ENCODE measurements at regions not wholly inside any gene's neighbourhood (a gene's known extent, or its start where the extent isn't known, plus 50 kb on each side); places are given as distances from the start of the nearest gene placed in this dataset.
"Not testable (repeated sequence)": the region's sequence is repeated elsewhere in the genome, so short reads cannot be mapped to it uniquely, and the experiment has no call there.

DNA sequence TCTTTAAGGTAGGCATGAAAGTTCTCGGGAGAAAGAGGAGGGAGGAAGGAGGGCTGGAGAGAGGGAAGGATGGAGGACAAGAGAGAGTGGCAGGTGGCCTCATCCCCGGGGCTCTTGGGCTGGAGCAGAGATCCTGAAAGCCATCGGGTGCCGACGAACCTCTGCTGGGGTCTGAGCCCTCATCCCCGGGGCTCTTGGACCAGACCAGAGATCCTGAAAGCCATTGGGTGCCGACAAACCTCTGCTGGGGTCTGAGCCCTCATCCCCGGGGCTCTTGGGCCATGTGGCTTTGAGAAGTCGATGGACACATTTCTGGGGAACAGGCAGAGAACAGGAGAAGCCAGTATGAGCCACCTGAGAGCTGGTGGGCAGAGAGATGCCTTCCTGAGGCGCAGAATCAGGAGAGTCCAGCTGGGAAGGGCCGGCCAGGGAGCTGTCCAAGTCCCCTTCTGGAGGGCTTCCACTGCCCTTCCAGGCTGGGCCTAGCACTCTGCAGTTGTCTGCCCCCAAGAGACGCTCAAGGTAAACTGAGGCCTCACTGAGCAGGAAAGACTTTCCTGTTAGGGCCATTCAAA lies 1398.1 kb downstream of the BRD1 start:
- DNase-seq (ENCODE audit: low read depth in 2 of 3, low spot score in 2 of 3), result no peak

DNA sequence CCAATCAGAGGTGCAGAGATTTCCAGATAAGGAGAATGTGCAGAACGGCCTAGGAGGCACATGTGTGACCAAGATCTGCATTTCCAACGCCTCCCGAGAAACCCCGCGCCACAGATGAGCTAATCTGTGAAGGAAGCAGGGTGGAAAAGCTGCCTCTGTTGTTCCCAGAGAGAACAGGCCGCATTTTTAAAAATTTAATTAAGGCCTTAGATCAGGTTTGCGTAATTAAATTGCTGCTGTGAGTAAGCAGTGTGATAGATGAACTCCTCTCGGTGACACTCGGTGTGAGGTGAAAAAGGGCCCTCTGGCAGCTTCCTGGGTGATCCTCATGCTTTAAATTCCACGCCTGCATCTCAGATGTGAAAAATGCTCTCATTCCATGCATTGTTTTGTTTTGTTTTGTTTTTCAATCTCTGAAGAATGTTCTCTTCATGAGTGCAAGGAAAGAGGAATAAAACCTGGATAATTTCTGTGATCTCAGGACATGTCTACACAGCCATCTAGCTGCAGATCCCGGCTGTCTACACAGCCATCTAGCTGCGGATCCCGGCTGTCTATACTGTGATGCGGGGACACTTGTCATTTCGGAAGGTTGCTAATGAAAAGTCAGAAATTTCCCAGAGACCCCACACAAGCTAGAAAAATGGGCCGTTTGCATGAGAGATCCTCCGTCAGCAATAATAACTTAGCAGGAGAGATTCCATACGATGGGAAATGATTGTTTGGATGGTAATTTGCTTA lies 1398.9 kb downstream of the BRD1 start:
- no peak for DNase-seq (ENCODE audit: low read depth in 2 of 3, low spot score in 2 of 3)

DNA sequence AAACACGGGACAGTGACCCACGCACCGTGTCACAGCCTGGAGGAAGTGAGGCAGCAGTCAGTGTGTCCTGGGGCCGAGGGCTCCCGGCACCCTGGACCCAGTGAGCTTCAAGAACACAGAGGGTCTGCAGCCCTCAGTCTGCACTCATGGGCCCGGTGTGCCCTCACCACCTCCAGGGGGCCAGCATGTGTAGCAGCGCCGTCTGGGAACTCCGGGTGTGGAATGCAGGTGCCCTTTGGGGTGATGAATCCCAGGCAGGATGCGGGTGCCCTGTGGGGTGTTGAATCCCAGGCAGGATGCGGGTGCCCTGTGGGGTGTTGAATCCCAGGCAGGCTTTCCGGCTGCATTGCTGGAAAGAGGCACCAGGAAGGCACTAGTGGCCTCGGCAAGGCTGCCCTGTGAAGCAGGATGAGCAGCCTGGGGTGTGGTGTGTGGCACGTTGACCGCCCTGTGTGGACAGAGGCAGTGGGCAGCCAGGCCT lies 1399.9 kb downstream of the BRD1 start:
- no peak for DNase-seq (ENCODE audit: low read depth in 2 of 3, low spot score in 2 of 3)

DNA sequence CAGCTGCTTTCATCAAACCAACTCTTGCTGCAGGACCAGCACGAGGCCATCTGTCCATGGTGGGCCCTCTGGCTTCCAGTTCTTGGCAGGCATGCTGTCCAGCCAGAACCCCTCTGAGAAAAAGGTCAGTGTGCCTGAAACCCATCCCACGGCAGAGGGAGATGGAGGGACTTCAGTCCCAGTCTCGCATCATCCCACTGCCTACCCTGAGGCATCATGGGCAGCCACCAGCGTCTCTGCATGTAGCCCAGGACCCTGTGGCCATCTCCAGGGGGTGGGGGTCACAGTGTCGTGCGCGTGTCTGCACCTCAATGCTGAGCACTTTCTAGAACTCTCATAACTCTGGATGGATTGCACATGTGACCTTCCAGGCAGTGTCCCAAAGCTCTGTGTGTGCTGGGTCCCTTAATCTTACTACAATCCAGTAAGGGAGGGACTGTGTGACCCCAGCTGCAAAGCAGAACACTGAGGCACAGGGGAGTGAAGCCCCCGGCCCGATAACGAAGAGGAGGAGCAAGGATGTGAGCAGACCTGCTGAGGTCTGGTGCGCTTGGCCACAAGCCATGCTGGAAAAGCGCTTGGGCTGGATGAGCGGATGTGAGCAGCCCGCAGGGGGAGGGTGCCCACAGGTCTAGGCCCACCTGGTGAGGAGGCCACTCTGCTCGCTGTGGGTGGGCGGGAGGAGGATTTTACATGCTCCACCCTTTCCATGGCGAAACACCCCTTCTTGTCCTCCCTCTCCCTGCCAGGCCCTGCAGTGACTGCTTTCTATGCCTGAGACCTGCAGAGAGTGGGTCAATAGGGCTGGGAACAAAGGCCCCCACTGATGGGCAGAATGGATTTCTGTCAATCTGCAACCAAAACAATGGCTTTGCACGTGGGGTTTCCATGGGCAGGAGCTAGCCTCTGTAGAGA lies 1401.0 kb downstream of the BRD1 start:
- DNase-seq (ENCODE audit: low read depth in 2 of 3, low spot score in 2 of 3), result no peak

DNA sequence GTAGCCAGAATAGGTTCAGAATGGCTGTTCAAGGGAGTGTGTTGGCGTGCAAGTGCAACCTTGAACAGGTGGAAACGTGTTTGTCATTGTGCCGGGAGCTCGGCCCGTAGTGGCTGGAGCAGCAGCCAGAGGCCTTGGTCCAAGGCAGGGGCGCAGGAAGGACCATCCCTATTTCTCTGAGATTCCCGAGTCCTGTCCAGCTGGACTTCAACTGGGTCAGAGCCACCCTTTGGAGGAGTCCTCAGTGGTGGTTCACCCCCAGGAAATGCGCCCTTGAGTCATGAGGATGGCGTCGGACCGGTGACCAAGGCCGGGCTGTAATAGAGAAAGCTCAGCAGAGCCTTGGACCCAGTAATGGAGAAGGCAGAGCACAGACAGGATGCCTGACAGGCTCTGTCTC lies 1402.0 kb downstream of the BRD1 start:
- no peak for DNase-seq (ENCODE audit: low read depth in 2 of 3, low spot score in 2 of 3)

DNA sequence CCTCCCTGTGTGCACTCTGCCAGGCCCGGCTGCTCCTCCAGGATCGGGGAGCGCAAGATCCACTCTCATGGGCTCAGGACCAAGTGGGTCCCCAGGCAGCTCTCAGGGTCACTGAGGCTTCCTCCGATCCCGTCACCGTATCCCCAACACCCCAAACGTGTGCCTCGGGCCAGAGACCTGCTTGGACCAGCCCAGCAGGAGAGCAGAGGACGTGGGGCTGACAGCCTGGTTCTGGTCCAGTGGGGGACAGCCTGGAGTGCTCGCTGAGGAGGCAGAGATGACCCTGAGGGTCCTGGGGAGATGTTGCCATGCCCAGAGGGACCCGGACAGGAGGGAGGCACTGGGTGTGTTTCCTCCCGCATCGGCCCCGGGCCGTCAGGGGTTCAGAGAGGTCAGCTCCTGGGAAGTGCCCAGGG lies 1402.6 kb downstream of the BRD1 start:
- DNase-seq (ENCODE audit: low read depth in 2 of 3, low spot score in 2 of 3), result no peak

DNA sequence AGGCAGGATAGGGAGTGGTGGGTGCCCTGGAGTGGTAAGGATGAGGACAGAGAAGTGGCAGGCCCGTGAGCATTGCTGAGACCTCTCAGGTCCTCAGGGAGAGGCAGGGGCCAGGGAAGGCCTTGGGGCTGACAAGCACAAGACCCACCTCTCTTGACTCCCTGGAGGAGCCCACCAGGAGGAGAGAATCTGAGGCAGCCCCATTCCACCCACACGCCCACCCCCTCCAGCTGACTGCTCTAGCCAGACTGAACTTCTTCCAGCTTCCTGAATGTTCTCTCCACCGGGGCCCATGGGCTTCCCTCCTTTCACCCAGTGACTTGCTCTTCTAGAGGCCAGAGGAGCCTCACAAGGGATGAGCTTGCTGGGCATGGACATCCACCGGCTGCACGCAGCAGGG lies 1403.0 kb downstream of the BRD1 start:
- DNase-seq (ENCODE audit: low read depth in 2 of 3, low spot score in 2 of 3), result no peak

DNA sequence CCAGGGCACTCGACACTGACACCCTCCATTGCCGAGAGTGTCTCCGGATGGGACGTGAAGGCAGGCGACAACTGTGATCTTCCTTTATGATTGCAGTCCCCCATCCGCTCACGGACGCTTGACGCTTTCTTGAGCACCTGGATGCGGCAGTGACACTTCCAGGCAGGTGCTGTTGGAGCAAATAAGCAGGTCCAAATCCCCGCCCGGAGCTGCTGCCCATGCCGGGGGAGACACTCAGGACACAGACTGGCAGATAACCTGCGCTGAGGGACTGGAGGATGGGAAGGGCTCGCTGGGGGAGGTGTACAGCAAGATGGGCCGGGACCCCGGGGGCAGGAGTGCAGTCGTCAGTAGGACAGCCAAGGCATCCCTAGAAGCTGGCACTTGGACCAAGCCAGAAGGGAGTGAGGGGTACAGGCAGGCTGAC lies 1403.5 kb downstream of the BRD1 start:
- no peak for DNase-seq (ENCODE audit: low read depth in 2 of 3, low spot score in 2 of 3)

DNA sequence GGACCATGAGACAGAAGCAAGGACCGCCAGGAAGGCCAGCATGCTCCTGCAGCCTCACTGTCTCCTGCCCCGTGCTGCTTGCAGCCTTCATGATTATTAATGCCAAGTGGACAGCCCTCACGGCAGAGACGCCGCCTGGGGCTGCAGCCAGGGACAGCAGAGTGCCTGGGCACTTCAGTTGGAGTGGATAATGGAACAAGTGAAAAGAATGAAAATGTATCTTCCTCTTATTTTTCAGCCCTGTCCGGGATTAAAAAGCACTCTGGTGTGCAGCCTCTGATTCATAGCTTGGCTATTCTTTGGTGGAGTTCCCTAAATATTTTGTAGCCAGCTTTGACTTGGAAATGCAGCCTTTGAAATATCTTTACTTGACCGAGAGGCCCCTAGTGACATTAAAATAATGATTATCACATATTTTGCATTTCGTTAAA lies 1404.2 kb downstream of the BRD1 start:
- DNase-seq (ENCODE audit: low read depth in 2 of 3, low spot score in 2 of 3), result no peak

DNA sequence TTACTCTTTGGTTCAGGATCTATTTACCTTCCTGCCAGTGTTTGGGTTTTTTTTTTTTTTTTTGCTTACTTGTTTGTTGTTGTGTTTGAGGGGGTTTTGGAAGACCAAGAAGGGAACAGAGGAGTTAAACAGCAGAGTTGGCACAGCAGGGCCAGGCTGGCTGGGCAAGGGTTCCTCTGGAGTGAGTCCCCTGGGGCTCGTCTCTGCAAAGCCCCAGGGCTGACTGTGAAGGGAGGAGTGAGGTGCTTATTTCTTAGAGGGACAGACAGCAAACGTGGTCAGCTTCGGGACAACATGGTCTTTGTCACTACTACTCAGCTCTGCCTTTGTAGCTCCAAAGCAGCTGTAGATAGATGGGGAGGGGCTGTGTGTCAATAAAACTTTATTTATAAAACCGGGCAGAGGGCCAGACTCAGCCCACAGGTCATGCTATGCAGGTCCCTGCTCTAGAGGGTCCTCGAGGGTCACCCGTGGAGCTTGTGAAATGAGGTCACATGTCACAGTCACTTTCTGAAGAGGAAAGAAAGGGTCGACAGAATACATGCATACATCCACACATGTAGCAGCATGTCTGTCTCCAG lies 1404.7 kb downstream of the BRD1 start:
- no peak for DNase-seq (ENCODE audit: low read depth in 2 of 3, low spot score in 2 of 3)

DNA sequence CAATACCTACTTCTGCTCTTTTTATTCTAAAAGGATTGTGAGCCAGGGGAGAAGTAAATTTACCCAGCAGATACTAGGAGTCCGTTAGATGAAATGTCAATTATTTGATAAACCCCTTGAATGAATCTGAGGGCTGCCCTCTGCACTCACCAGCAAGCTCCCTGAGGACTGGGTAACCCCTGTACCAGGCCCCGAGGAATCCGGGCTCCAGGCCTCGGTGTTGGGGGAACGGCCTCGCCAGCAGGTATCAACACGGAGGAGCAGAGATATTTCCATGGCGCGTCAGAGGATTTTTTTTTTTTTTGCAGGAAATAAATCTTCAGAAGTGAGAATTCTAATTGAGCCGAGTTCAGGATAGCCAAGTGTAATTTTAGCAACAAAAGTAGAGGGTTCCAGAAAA lies 1408.8 kb downstream of the BRD1 start:
- no peak for DNase-seq (ENCODE audit: low read depth in 2 of 3, low spot score in 2 of 3)

DNA sequence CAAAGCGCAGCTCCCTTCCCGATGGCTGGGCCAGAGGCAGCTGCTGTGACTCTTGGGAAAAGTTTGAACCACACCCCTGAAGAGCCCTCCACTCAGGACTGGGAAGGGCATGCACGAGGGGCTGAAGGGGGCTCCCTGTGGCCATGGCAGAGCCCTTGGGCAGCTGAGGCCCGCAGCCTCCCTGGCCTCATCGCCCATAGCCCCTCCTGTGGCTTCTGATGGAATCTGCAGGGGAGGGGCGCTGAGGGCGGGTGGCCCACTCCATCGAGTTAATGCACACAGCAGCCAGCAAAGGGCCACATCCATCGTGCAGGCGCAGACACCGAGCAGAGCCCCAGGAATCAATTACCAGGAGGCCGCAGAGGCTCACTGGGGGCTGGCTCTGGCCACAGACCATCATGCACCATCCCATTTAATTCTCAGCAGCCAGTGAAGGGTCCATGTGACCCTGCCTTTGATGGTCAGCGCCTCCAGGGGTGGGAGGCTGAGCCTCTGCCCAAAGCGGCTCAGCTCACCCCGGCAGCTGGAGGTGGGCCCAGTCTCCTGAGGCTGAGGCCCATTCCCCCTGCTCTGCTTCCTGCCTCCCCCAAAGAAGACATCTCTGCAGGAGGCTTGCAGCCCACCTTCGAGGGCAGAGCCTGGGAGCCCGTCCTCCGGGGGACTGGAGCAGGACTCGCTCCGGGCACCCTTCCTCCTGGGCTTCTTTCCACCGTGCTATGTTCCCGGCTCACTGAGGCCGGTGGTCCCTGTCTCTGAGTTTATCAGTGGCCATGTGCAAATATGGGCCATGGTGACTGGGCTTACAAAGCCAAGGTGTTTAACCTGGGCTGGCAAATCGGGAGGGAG lies 1410.2 kb downstream of the BRD1 start:
- DNase-seq (ENCODE audit: low read depth in 2 of 3, low spot score in 2 of 3), result no peak

DNA sequence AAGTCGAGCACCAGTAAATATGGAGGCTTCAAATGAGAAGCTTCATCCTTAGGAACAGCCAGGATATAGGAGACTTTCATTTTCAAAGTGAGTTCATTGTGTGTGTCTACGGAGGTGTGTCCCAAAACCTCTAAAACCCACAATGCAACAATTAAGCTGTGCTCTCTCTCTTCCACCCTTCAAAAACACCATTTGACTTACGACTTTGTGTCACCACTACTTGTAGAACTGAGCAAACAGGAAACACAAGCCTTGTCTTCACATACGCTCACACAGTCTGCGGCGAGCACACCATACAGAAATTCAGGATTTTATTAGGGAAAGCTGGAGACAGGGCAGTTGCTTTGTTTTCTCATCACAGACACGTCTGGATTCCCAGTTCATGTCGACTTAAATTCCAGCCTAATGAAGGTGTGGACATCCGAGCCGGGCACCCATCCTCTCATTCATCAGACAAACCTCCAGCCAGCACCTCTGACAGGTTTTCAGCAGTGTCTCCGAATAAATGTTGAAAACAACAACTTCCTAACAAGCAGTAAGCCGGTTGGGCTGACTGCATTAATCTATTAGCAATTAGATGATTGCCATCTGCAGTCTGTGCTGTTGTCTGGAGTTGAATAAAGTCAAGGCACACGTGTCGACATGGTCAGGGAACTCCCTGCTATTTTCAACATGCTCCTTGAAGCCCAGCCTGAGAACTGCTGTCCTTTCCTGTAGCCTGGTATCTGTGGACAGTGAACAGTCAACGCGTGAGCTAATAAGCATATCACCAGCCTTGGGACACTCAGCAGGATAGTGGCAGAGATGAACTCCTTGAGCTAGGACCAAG lies 1411.1 kb downstream of the BRD1 start:
- no peak for DNase-seq (ENCODE audit: low read depth in 2 of 3, low spot score in 2 of 3)

DNA sequence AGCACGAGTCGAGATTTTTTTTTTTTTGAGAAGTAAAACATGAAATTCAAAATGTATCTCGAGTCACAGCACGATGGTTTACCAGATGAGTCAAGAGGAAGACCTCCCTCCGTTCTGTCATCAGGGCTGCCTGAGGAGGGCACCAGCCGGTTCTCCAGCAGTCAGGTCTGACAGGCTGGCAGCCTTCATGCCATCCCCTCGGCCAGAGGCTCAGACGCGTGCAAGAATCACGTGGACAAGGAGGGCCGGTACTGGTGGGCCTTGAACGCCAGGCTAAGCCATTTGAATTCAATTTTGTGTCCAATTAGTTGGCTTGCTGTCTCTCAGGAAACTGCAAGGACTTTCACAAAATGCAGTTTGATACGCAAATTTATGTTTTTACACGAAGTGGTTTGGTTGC lies 1412.2 kb downstream of the BRD1 start:
- DNase-seq (ENCODE audit: low read depth in 2 of 3, low spot score in 2 of 3), result no peak

DNA sequence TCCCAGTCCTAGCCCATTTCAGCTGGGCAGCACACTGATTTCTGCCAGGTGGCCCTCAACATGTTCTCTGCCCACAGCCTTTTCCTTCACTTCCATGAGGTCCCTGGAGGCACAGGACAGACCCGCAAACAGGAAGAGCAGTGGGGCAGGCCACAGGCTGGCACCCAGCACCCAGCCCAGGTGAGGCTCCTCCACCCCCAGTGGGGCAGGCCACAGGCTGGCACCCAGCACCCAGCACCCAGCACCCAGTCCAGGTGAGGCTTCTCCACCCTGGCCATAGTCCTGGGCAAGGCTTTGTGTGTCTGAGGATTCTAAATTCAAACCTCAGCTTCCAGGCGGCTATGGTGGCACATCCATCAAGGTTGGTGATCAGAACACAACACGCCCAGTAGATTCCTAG lies 1413.0 kb downstream of the BRD1 start:
- DNase-seq (ENCODE audit: low read depth in 2 of 3, low spot score in 2 of 3), result no peak

DNA sequence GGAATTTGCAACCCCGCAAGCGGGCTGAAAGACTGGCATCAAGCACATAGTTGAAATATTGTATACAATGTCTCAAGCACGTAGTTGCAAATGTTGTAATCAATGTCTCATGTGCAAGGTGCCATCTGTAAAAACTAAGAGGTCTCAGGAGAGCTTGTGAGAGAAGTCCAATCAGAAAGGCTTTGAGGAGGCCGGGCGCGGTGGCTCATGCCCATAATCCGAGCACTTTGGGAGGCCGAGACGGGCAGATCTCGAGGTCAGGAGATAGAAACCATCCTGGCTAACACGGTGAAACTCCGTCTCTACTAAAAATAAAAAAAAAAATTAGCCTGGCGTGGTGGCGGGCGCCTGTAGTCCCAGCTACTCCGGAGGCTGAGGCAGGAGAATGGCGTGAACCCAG lies 1414.7 kb downstream of the BRD1 start:
- not testable (repeated sequence) for DNase-seq (ENCODE audit: low read depth in 2 of 3, low spot score in 2 of 3)

DNA sequence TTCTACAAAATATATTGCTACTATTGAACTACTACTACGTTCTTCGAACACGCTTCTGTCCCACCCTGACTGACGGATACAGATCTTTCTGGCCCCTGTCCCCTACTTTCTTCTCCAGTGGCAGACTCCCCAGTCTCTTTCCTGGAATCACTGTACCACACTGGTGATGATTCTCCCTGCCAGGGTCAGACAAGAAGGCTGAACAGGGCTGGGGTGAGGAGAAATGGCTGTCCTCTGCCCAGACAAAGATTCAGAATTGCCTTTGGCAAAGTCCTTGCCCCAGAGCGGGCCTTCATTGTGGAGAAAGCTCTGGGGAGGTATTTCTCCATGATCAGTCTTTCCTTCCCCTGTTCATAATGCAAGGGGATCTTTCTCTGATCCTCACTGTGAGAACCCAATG lies 1417.1 kb downstream of the BRD1 start:
- no peak for DNase-seq (ENCODE audit: low read depth in 2 of 3, low spot score in 2 of 3)

DNA sequence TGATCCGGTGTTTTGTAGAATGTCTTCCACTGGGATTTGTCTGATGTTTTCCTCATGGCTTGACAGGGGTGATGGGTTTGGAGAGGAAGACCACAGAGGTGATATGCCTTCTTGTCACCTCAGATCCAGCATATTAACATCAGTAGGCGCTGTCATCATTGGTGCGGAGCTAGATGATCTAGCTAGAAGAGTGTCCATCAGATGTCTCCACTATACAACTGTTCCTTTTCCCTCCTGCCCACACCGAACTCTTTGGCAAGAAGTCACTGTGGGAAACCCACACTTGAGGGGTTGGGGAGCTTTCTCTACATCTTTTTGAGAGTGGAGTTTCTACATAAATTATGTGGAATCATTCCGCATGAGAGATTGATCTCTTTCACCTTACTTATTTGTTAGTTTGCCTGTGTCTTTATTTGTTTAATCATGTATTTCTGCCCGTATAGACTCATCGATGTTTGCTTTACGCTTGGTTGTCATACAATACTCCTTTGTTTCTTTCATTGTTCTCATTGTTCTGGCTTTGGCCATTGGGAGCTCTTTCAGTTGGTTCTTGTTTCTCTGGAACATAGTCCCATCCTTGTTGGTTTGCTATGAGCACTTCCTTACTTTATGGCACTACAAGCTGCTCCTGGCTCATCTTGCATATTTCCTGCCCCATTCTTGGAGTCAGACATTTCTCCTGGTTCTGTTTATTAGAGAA lies 1420.3 kb downstream of the BRD1 start:
- DNase-seq (ENCODE audit: low read depth in 2 of 3, low spot score in 2 of 3), result no peak

DNA sequence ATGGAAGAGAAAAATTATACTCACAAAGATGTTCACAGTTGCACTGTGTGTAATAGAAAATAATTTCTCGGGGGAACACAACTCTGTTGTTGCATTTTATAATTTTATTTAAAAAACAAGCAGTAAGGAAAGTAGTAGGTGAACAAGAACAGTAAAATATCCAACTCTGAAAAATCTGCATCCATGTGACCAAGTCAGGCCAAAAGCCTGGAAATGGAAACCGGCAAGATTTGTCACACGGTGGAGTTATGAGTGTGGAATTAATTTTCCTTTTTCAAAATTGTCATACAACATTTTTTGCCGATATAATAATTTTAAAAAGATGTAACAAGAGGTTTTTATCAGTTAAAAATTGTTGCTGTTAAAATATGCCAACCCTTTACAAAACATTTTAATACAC lies 1421.5 kb downstream of the BRD1 start:
- no peak for DNase-seq (ENCODE audit: low read depth in 2 of 3, low spot score in 2 of 3)

Data from hematopoietic multipotent progenitor cell (in vitro differentiated cells).